Liver (tissue), 8 donors: ENCODE measurements at regions not wholly inside any gene's neighbourhood (a gene's known extent, or its start where the extent isn't known, plus 50 kb on each side); places are given as distances from the start of the nearest gene placed in this dataset.

Source experiments
- DNase-seq: peaks from one replicate; pipeline ENCODE4 v3.0.0-alpha.2; 2017; ENCODE audit warnings: low spot score
- H3K27ac ChIP-seq, 2 donors: one replicate each; pipeline ENCODE4 v1.7.0; 2013; ENCODE audit warnings: inconsistent platforms in 2 of 2, low read length in 2 of 2, control low read depth in 1 of 2, low read depth in 1 of 2, mild to moderate bottlenecking in 1 of 2
- H3K27me3 ChIP-seq, 4 donors: one replicate each; pipeline versions ENCODE4 v1.6.1 to v1.7.0; 2013; ENCODE audit warnings: low read length in 3 of 4, inconsistent platforms in 1 of 4, mild to moderate bottlenecking in 1 of 4, moderate library complexity in 1 of 4; ENCODE audit not compliant: control insufficient read depth in 4 of 4, insufficient read depth in 4 of 4
- H3K36me3 ChIP-seq, 4 donors: one replicate each; pipeline versions ENCODE4 v1.6.1 to v1.7.0; 2013; ENCODE audit warnings: low read length in 3 of 4, mild to moderate bottlenecking in 3 of 4, low read depth in 1 of 4, moderate library complexity in 1 of 4; ENCODE audit not compliant: control insufficient read depth in 4 of 4, insufficient read depth in 3 of 4
- H3K4me1 ChIP-seq, 4 donors: one replicate each; pipeline versions ENCODE4 v1.6.1 to v1.7.0; 2013; ENCODE audit warnings: low read length in 3 of 4, mild to moderate bottlenecking in 3 of 4, moderate library complexity in 1 of 4; ENCODE audit not compliant: control insufficient read depth in 4 of 4, insufficient read depth in 4 of 4
- H3K4me3 ChIP-seq, 3 donors: one replicate each; pipeline versions ENCODE4 v1.6.1 to v1.7.0; 2013; ENCODE audit warnings: low read length in 3 of 3, control low read depth in 1 of 3, low read depth in 1 of 3, mild to moderate bottlenecking in 1 of 3
- H3K9ac ChIP-seq, 2 donors: one replicate each; pipeline ENCODE4 v1.7.0; 2013; ENCODE audit warnings: low read length in 2 of 2, mild to moderate bottlenecking in 2 of 2, moderate library complexity in 2 of 2, control low read depth in 1 of 2, low read depth in 1 of 2
- H3K9me3 ChIP-seq, 4 donors: one replicate each; pipeline versions ENCODE4 v1.6.1 to v1.7.0; 2013; ENCODE audit warnings: low read length in 3 of 4; ENCODE audit not compliant: control insufficient read depth in 4 of 4
- CTCF ChIP-seq: fragments of 150-350 bp; IDR thresholded peaks from 2 replicates; pipeline ENCODE4 v1.5.1; 2017; ENCODE audit warnings: improper control_type of control experiment, low read depth, low read length; ENCODE audit not compliant: missing input control
- FOXA2 ChIP-seq: IDR thresholded peaks from 2 replicates; pipeline ENCODE4 v1.6.1; 2016; ENCODE audit warnings: antibody characterized with exemption
- GABPA ChIP-seq, 2 donors: IDR thresholded peaks in 1 of 2; conservative IDR thresholded peaks in 1 of 2; 2 replicates each; pipeline ENCODE4 v1.6.1; 2016; ENCODE audit warnings: antibody characterized with exemption in 2 of 2, mild to moderate bottlenecking in 1 of 2, moderate library complexity in 1 of 2
- HNF4A ChIP-seq, 2 donors: conservative IDR thresholded peaks; 2 replicates each; pipeline ENCODE4 v1.6.1; 2016; ENCODE audit warnings: antibody characterized with exemption in 2 of 2, mild to moderate bottlenecking in 2 of 2
- HNF4G ChIP-seq: IDR thresholded peaks from 2 replicates; pipeline ENCODE4 v1.6.1; 2016; ENCODE audit warnings: antibody characterized with exemption
- JUND ChIP-seq, 2 donors: IDR thresholded peaks; 2 replicates each; pipeline ENCODE4 v1.6.1; 2016; ENCODE audit warnings: antibody characterized with exemption in 2 of 2
- MAX ChIP-seq: IDR thresholded peaks from 2 replicates; pipeline ENCODE4 v1.6.1; 2016; ENCODE audit warnings: antibody characterized with exemption
- NR2F2 ChIP-seq: IDR thresholded peaks from 2 replicates; pipeline ENCODE4 v1.6.1; 2016; ENCODE audit warnings: antibody characterized with exemption
- RAD21 ChIP-seq, 2 donors: IDR thresholded peaks; 2 replicates each; pipeline ENCODE4 v1.6.1; 2016; ENCODE audit warnings: antibody characterized with exemption in 2 of 2, mild to moderate bottlenecking in 2 of 2
- TAF1 ChIP-seq: conservative IDR thresholded peaks from 2 replicates; pipeline ENCODE4 v1.6.1; 2016; ENCODE audit warnings: antibody characterized with exemption, mild to moderate bottlenecking
- ZBTB33 ChIP-seq: IDR thresholded peaks from 2 replicates; pipeline ENCODE4 v1.6.1; 2016; ENCODE audit warnings: antibody characterized with exemption
- WGBS: extraction: QIAGEN DNeasy Blood & Tissue Kit; methylation state at CpG from one replicate; pipeline ENCODE4 v1.1.7; 2013; 5-methylcytosine and 5-hydroxymethylcytosine counted together
- donor health status: healthy.
- donor health status: healthy.
- donor health status: healthy.
- donor health status: healthy.
- donor health status: healthy.

GRCh38 chr22:22953791-22954190 is 66.2 kb downstream of the IGLL5 start:
- H3K27ac ChIP-seq = no peak overlapping the region
- no peaks in the 10 kb centered on the region for H3K4me1 ChIP-seq
- H3K4me3 ChIP-seq = no peak overlapping the region
- peaks cover 0 to 4% (median 0%) of the 10 kb centered on the region in 4 donors for H3K27me3 ChIP-seq
- TF ChIP-seq NR2F2 = no peak
- no peak for TF ChIP-seq HNF4G
- no peak for DNase-seq
- H3K9ac ChIP-seq = no peak overlapping the region
- WGBS = 75% methylated on average over 5 of the region's 5 CpGs
- no peaks in the 10 kb centered on the region for H3K36me3 ChIP-seq
- no peaks in the 10 kb centered on the region for H3K9me3 ChIP-seq

GRCh38 chr22:22954656-22955055 is 67.0 kb downstream of the IGLL5 start:
- no peaks in the 10 kb centered on the region for H3K9me3 ChIP-seq
- TF ChIP-seq GABPA (IDR thresholded peaks at IDR 0.05 in 1 of 2, conservative IDR thresholded peaks at IDR 0.05 in 1 of 2) (no peak), FOXA2 (no peak), RAD21 (IDR thresholded peaks at IDR 0.05) (peak in 1 of 2 donors; percentile 14), CTCF (no peak), JUND (IDR thresholded peaks at IDR 0.05) (no peak), TAF1 (no peak), MAX (no peak), HNF4A (conservative IDR thresholded peaks at IDR 0.05) (no peak)
- peaks cover 1 to 4% (median 3%) of the 10 kb centered on the region in 4 donors for H3K4me1 ChIP-seq
- H3K4me3 ChIP-seq = no peak overlapping the region
- no peak overlapping the region for H3K9ac ChIP-seq
- H3K27me3 ChIP-seq = peaks cover 0 to 4% (median 0%) of the 10 kb centered on the region in 4 donors
- no peaks in the 10 kb centered on the region for H3K36me3 ChIP-seq
- DNase-seq = peak; percentile 30
- H3K27ac ChIP-seq = no peak overlapping the region
- WGBS = 13% methylated on average over 16 of the region's 16 CpGs

GRCh38 chr22:22955276-22955798 is 67.7 kb downstream of the IGLL5 start:
- 60% methylated on average over 5 of the region's 5 CpGs for WGBS
- no peak overlapping the region for H3K27ac ChIP-seq
- H3K27me3 ChIP-seq = peaks cover 0 to 4% (median 0%) of the 10 kb centered on the region in 4 donors
- peaks cover 2 to 10% (median 10%) of the 10 kb centered on the region in 4 donors for H3K4me1 ChIP-seq
- no peak overlapping the region for H3K9ac ChIP-seq
- no peak for TF ChIP-seq HNF4A (conservative IDR thresholded peaks at IDR 0.05)
- TF ChIP-seq ZBTB33 = no peak
- TF ChIP-seq RAD21 (IDR thresholded peaks at IDR 0.05) = no peak
- H3K4me3 ChIP-seq = no peak overlapping the region
- DNase-seq = no peak
- H3K9me3 ChIP-seq = no peaks in the 10 kb centered on the region
- no peaks in the 10 kb centered on the region for H3K36me3 ChIP-seq
